ENCODE measurements at regions not wholly inside any gene's neighbourhood (a gene's known extent, or its start where the extent isn't known, plus 50 kb on each side); places are given as distances from the start of the nearest gene placed in this dataset.

- H3K9ac ChIP-seq = no peak overlapping the region
- H3K4me3 ChIP-seq (ENCODE audit: low read depth in 2 of 2, low read length in 1 of 2) = no peak overlapping the region
- no peak overlapping the region for H3K4me2 ChIP-seq
- H3K9me3 ChIP-seq = no peaks in the 10 kb centered on the region
- no peak for DNase-seq
- no peaks in the 10 kb centered on the region; the same call in 1 of the 2 replicates for H3K9me2 ChIP-seq
- TF ChIP-seq GATA2 (CRISPR knock-in tag; IDR thresholded peaks at IDR 0.05) (no peak), MEF2A (IDR thresholded peaks at IDR 0.05; ENCODE audit: borderline replicate concordance, low read depth) (no peak), RFX5 (IDR thresholded peaks at IDR 0.05; ENCODE audit: low read length) (no peak), CHD2 (IDR thresholded peaks at IDR 0.05; ENCODE audit: low read length, partially characterized antibody) (no peak), JUND (IDR thresholded peaks at IDR 0.05) (no peak), RXRA (IDR thresholded peaks at IDR 0.05; ENCODE audit: borderline replicate concordance, low read depth) (no peak), NFIC (IDR thresholded peaks at IDR 0.05; ENCODE audit: borderline replicate concordance) (no peak), GABPA (IDR thresholded peaks at IDR 0.05; ENCODE audit: low read depth) (no peak), ELF1 (IDR thresholded peaks at IDR 0.05) (no peak), YY1 (IDR thresholded peaks at IDR 0.05; ENCODE audit: low read depth) (no peak), EP300 (IDR thresholded peaks at IDR 0.05; ENCODE audit: borderline replicate concordance in 1 of 2, low read depth in 1 of 2, low read length in 1 of 2) (no peak), SMC3 (IDR thresholded peaks at IDR 0.05; ENCODE audit: low read depth, low read length) (no peak), FOXJ3 (CRISPR knock-in tag; IDR thresholded peaks at IDR 0.05) (no peak)
- TF ChIP-seq, protein P1, sequence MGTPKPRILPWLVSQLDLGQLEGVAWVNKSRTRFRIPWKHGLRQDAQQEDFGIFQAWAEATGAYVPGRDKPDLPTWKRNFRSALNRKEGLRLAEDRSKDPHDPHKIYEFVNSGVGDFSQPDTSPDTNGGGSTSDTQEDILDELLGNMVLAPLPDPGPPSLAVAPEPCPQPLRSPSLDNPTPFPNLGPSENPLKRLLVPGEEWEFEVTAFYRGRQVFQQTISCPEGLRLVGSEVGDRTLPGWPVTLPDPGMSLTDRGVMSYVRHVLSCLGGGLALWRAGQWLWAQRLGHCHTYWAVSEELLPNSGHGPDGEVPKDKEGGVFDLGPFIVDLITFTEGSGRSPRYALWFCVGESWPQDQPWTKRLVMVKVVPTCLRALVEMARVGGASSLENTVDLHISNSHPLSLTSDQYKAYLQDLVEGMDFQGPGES (IDR thresholded peaks at IDR 0.05; ENCODE audit: low read depth, low read length) = no peak
- WGBS (ENCODE audit: low lambda C conversion rate) = 81% methylated on average over 21 of the region's 21 CpGs
- ChIA-PET CTCF (no interaction called here), POLR2A (no interaction called here)
- no peaks in the 10 kb centered on the region for H3K79me2 ChIP-seq (ENCODE audit: insufficient read depth)
- no peak overlapping the region for H3K27ac ChIP-seq (ENCODE audit: low read depth in 2 of 2, low read length in 1 of 2)
- peaks cover 0 to 3% of the 10 kb centered on the region in 2 experiments; a peak in 1 of 4 replicates for H3K4me1 ChIP-seq (ENCODE audit: control insufficient read depth in 1 of 2, insufficient read depth in 2 of 2, low read depth in 1 of 2, low read length in 1 of 2)
- H3K36me3 ChIP-seq (replicated peaks in 1 of 2; ENCODE audit: control insufficient read depth in 1 of 2, insufficient read depth in 2 of 2, low read length in 1 of 2) = no peaks in the 10 kb centered on the region
- H4K20me1 ChIP-seq (ENCODE audit: insufficient read depth) = no peaks in the 10 kb centered on the region
- no peak overlapping the region for H2AFZ ChIP-seq (ENCODE audit: low read depth)
- H3F3A ChIP-seq (replicated peaks; ENCODE audit: insufficient read depth) = no peaks in the 10 kb centered on the region
- H3K27me3 ChIP-seq (ENCODE audit: insufficient read depth) = no peaks in the 10 kb centered on the region
Observed at GRCh38 chr2:217066510-217067270, 206.8 kb upstream of the TNP1 start.

GRCh38 chr2:217065695-217066405 is 206.0 kb upstream of the TNP1 start:
- Histone ChIP-seq H3K79me2 (ENCODE audit: insufficient read depth) (no peaks in the 10 kb centered on the region), H3K9ac (no peak overlapping the region), H3F3A (replicated peaks; ENCODE audit: insufficient read depth) (no peaks in the 10 kb centered on the region), H2AFZ (ENCODE audit: low read depth) (no peak overlapping the region), H3K4me1 (ENCODE audit: control insufficient read depth in 1 of 2, insufficient read depth in 2 of 2, low read depth in 1 of 2, low read length in 1 of 2) (peaks cover 0 to 3% of the 10 kb centered on the region in 2 experiments; a peak in 1 of 4 replicates), H3K9me2 (no peaks in the 10 kb centered on the region; the same call in 1 of the 2 replicates), H4K20me1 (ENCODE audit: insufficient read depth) (no peaks in the 10 kb centered on the region), H3K9me3 (no peaks in the 10 kb centered on the region), H3K4me3 (ENCODE audit: low read depth in 2 of 2, low read length in 1 of 2) (no peak overlapping the region), H3K27me3 (ENCODE audit: insufficient read depth) (no peaks in the 10 kb centered on the region), H3K27ac (ENCODE audit: low read depth in 2 of 2, low read length in 1 of 2) (no peak overlapping the region), H3K4me2 (no peak overlapping the region), H3K36me3 (replicated peaks in 1 of 2; ENCODE audit: control insufficient read depth in 1 of 2, insufficient read depth in 2 of 2, low read length in 1 of 2) (no peaks in the 10 kb centered on the region)
- ChIA-PET CTCF (interaction anchor here (1.1 to 1.7 kb wide), 3 partner anchors 25 to 445 kb away, joined by 3 to 4 read pairs (median 4); no protein-coding TSS in a partner anchor), POLR2A (no interaction called here)
- 70% methylated on average over 7 of the region's 7 CpGs for WGBS (ENCODE audit: low lambda C conversion rate)
- DNase-seq = no peak
- TF ChIP-seq FOSL2 (IDR thresholded peaks at IDR 0.05; ENCODE audit: borderline replicate concordance, low read depth) = no peak
- no peak for TF ChIP-seq YY1 (IDR thresholded peaks at IDR 0.05; ENCODE audit: low read depth)
- no peak for TF ChIP-seq SIN3A (IDR thresholded peaks at IDR 0.05; ENCODE audit: borderline replicate concordance, low read depth, low read length)
- no peak for TF ChIP-seq SMC3 (IDR thresholded peaks at IDR 0.05; ENCODE audit: low read depth, low read length)
- no peak for TF ChIP-seq TEAD4 (IDR thresholded peaks at IDR 0.05; ENCODE audit: borderline replicate concordance, insufficient read depth)
- TF ChIP-seq NRF1 (IDR thresholded peaks at IDR 0.05; ENCODE audit: low read depth, low read length) = no peak
- TF ChIP-seq MEF2A (IDR thresholded peaks at IDR 0.05; ENCODE audit: borderline replicate concordance, low read depth) = no peak
- no peak for TF ChIP-seq RAD21 (IDR thresholded peaks at IDR 0.05; ENCODE audit: low read length)
